NB4 (cell line): ENCODE measurements at regions not wholly inside any gene's neighbourhood (a gene's known extent, or its start where the extent isn't known, plus 50 kb on each side); places are given as distances from the start of the nearest gene placed in this dataset.

ENCODE experiments used
- POLR2A ChIP-seq: IDR thresholded peaks from 2 replicates; pipeline ENCODE4 v1.6.1; 2011; ENCODE audit warnings: mild to moderate bottlenecking; ENCODE audit not compliant: insufficient read length; ENCODE audit errors: extremely low read depth
- TF ChIP-seq, protein P1 (sequence below): IDR thresholded peaks from one replicate; pipeline ENCODE4 v1.5.1; 2012; ENCODE audit warnings: low read depth, low read length

DNA sequence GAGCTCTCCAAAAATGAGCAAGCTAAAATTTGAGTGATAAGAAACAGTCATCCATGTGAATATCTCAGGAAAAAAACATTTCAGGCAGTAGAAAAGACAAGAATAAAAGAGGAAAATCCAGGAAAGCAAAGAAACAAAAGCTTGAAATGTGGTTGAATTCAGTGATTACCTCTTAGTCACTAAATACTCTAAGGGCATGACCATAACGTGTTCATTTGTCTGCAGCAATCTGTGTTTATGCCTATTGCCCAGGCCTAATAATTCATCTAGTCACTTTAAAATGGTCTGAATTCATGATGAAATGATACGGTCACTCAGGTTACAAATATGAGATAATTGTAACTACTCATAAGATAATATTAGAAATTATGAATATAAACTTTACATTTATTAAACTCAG is 837.9 kb downstream of the STPG2 start:
- TF ChIP-seq, protein P1, sequence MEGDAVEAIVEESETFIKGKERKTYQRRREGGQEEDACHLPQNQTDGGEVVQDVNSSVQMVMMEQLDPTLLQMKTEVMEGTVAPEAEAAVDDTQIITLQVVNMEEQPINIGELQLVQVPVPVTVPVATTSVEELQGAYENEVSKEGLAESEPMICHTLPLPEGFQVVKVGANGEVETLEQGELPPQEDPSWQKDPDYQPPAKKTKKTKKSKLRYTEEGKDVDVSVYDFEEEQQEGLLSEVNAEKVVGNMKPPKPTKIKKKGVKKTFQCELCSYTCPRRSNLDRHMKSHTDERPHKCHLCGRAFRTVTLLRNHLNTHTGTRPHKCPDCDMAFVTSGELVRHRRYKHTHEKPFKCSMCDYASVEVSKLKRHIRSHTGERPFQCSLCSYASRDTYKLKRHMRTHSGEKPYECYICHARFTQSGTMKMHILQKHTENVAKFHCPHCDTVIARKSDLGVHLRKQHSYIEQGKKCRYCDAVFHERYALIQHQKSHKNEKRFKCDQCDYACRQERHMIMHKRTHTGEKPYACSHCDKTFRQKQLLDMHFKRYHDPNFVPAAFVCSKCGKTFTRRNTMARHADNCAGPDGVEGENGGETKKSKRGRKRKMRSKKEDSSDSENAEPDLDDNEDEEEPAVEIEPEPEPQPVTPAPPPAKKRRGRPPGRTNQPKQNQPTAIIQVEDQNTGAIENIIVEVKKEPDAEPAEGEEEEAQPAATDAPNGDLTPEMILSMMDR, result no peak
- TF ChIP-seq POLR2A, result no peak
